ENCODE measurements at regions not wholly inside any gene's neighbourhood (a gene's known extent, or its start where the extent isn't known, plus 50 kb on each side); places are given as distances from the start of the nearest gene placed in this dataset.
A peak's percentile ranks its signal among the peaks of the same experiment; 100 is the strongest.
"Not testable (repeated sequence)": the region's sequence is repeated elsewhere in the genome, so short reads cannot be mapped to it uniquely, and the experiment has no call there.

GRCh38 chr14:105940534-105941225 is 414.3 kb downstream of the TMEM121 start:
- DNase-seq = no peak
- H3K4me1 ChIP-seq = no peaks in the 10 kb centered on the region
- intact Hi-C loops (cut with DNase I) = no loop called here

GRCh38 chr14:105941226-105942166 is 415.1 kb downstream of the TMEM121 start:
- Histone ChIP-seq H3K36me3 (no peaks in the 10 kb centered on the region), H3K9me3 (peaks cover 0 to 27% of the 10 kb centered on the region in 2 donors), H3K4me3 (no peak overlapping the region), H3K27me3 (peaks cover 0 to 35% of the 10 kb centered on the region in 2 donors), H3K27ac (no peak overlapping the region), H3K4me1 (no peaks in the 10 kb centered on the region)
- no peak for TF ChIP-seq CTCF (IDR thresholded peaks at IDR 0.05)
- DNase-seq (no peak), ATAC-seq (no peak)
- intact Hi-C loops (cut with DNase I) = no loop called here

More at GRCh38 chr14:105940534-105941225, 414.3 kb downstream of the TMEM121 start:
- Histone ChIP-seq H3K4me3 (no peak overlapping the region), H3K27ac (no peak overlapping the region), H3K36me3 (no peaks in the 10 kb centered on the region), H3K27me3 (peaks cover 0 to 31% of the 10 kb centered on the region in 2 donors), H3K9me3 (peaks cover 0 to 27% of the 10 kb centered on the region in 2 donors)
- TF ChIP-seq CTCF (IDR thresholded peaks at IDR 0.05) = no peak
- ATAC-seq = no peak

GRCh38 chr14:105942725-105943124 is 416.3 kb downstream of the TMEM121 start:
- intact Hi-C loops (cut with DNase I); DNase-seq; H3K4me3 ChIP-seq; H3K27ac ChIP-seq; H3K4me1 ChIP-seq; ATAC-seq; H3K36me3 ChIP-seq: not testable (repeated sequence)
- peaks cover 0 to 38% of the 10 kb centered on the region in 2 donors for H3K27me3 ChIP-seq
- H3K9me3 ChIP-seq = peaks cover 0 to 23% of the 10 kb centered on the region in 2 donors

- intact Hi-C loops (cut with DNase I) = no loop called here
- ATAC-seq (no peak), DNase-seq (no peak)
- H3K4me1 ChIP-seq = no peaks in the 10 kb centered on the region
- no peak overlapping the region for H3K27ac ChIP-seq
- TF ChIP-seq CTCF (IDR thresholded peaks at IDR 0.05) = no peak
- no peaks in the 10 kb centered on the region for H3K36me3 ChIP-seq
- H3K27me3 ChIP-seq = peaks cover 0 to 38% of the 10 kb centered on the region in 2 donors
- no peak overlapping the region for H3K4me3 ChIP-seq
- H3K9me3 ChIP-seq = peaks cover 0 to 11% of the 10 kb centered on the region in 2 donors
These were observed 417.7 kb downstream of the TMEM121 start for GRCh38 chr14:105943973-105944602.

- H3K27me3 ChIP-seq = peaks cover 0 to 36% of the 10 kb centered on the region in 2 donors
- intact Hi-C loops (cut with DNase I) = no loop called here
- H3K36me3 ChIP-seq = no peaks in the 10 kb centered on the region
- peaks cover 0 to 4% of the 10 kb centered on the region in 2 donors for H3K9me3 ChIP-seq
- H3K4me1 ChIP-seq = no peaks in the 10 kb centered on the region
- DNase-seq = peak in 2 of 4 donors; percentile 61 to 88
- H3K27ac ChIP-seq = no peak overlapping the region
- peak; percentile 57 to 77 for TF ChIP-seq CTCF (IDR thresholded peaks at IDR 0.05)
- ATAC-seq = peak; percentile 88
- H3K4me3 ChIP-seq = no peak overlapping the region
These were observed 418.5 kb downstream of the TMEM121 start for GRCh38 chr14:105944632-105945610.

Measured in left lung (tissue), 4 donors.